ENCODE measurements at regions not wholly inside any gene's neighbourhood (a gene's known extent, or its start where the extent isn't known, plus 50 kb on each side); places are given as distances from the start of the nearest gene placed in this dataset.
"Not testable (repeated sequence)": the region's sequence is repeated elsewhere in the genome, so short reads cannot be mapped to it uniquely, and the experiment has no call there.

- DNase-seq = no peak
These were observed 131.5 kb downstream of the ZNF608 start for GRCh38 chr5:124614836-124615385.

GRCh38 chr5:124614105-124614504, 132.3 kb downstream of the ZNF608 start:
- no peak for DNase-seq

DNA sequence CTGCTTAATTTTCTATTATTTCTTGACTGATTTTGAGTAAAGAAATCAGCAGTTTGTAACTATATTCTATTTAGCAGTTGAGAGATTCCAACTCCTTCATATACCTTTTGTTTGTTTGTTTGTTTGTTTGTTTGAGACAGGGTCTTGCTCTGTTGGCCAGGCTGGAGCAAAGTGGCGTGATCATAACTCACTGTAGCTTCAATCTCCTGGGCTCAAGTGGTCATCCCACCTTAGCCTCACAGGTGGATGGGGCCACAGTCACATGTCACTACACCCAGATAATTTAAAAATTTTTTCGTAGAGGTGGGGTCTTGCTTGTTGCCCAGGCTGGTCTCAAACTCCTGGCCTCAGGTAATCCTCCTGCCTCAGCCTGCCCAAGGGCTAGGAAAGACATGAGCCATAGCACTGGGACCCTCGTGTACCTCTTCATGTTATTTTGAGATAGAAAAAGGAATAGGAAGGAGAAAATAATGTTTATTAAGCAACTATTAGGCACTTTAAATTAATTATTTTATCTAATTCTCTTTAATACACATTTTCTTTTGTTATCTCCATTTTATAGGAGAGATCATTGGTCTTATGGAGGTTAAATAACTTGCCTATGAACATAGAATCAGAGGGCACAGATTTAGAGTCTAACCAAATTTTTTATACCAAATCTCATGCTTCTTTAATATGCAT, 133.0 kb downstream of the ZNF608 start:
- DNase-seq = no peak

GRCh38 chr5:124612023-124612422, 134.4 kb downstream of the ZNF608 start:
- no peak for DNase-seq

DNA sequence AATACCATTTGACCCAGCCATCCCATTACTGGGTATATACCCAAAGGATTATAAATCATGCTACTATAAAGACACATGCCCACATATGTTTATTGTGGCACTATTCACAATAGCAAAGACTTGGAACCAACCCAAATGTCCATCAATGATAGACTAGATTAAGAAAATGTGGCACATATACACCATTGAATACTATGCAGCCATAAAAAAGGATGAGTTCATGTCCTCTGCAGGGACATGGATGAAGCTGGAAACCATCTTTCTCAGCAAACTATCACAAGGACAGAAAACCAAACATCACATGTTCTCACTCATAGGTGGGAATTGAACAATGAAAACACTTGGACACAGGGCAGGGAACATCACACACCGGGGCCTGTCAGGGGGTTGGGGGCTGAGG, 135.2 kb downstream of the ZNF608 start:
- DNase-seq = not testable (repeated sequence)

DNA sequence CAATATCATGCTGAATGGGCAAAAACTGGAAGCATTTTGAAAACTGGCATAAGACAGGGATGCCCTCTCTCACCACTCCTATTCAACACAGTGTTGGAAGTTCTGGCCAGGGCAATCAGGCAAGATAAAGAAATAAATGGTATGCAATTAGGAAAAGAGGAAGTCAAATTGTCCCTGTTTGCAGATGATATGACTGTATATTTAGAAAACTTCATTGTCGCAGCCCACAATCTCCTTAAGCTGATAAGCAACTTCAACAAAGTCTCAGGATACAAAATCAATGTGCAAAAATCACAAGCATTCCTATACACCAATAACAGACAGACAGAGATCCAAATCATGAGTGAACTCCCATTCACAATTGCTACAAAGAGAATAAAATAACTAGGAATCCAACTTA, 136.8 kb downstream of the ZNF608 start:
- not testable (repeated sequence) for DNase-seq

DNA sequence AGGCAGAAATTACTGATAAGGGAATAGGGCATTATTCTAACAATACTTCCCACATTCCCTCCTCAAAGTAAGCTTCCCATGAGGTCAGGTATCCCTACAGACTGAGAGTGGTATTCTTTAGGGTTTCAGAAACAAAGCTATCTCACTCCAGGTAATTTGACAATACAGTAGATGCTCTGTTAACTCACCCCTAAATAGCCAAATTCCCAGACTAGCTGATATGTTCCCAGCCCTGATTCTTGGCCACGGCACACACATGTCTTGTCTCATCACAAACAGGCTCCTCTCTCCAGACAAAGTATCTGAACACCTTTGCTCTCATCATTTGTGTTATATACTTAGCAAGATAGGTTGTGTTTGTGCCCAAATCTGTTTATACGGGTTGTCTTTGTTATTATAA, 139.9 kb downstream of the ZNF608 start:
- no peak for DNase-seq

GRCh38 chr5:124606093-124606492, 140.3 kb downstream of the ZNF608 start:
- DNase-seq = no peak

- DNase-seq = no peak
These were observed 140.9 kb downstream of the ZNF608 start for GRCh38 chr5:124605541-124605940.

DNA sequence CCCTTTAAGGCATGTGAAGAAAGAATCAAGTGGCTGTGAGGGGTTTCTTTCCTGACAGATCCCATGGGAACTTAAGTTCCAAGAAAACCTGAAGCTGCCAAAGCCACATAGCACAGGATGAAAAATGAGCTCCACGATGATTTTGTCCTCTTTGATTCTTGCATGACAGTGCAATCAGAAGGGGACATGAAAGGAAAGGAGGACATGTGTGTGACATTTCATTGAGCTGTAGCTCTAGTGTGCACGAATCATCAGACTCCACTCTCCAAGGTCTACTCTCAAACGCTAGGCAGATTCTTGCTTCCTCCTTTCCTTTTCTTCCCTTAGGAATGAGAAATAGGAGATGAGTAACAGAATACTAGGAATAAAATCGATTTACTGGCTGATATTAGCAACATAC, 142.0 kb downstream of the ZNF608 start:
- no peak for DNase-seq

- DNase-seq = no peak
These were observed 143.4 kb downstream of the ZNF608 start for GRCh38 chr5:124602925-124603650.

DNA sequence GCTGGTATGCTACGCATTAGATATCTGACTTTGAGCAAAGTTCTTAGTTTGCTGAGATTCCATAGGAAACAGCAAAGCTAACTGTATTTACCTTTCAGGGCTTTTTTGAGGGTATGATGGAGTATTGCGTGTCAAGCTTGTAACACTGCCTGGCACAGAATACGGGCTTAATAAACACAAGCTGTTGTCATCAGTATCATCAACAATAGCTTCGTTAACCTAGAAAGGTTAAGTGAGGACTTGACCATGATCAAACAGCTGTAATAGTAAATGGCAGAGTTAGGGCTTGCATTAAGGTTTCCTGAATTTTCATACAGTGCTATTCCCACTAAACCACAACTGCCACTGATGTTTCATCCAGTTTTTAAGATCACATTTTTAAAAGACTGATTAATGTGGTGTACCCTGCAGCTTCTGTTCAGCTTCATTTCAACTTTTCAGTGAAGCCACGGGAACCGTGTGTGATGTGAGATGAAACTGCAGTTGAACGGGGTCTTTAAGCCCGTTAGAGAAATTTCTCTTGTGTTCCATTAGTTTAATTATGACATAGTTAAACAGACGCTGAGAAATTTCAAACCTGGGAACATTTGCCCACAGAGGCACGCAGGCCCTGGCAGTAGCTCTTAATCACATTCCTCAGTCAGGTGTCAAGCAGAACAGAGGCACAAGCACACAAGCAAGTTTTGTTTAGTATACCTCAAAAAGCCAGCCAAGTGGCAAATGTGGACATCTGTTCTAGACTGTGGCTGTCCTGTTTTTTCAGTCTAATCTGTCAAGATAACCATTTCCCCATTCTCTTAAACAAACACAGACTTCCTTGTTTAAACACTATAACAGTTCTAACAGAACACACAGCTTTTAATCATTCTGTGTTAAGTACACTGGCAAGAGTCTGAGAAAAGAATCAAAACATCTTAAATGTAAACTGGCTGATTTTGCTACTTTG, 147.1 kb downstream of the ZNF608 start:
- DNase-seq = peak; percentile 16

- no peak for DNase-seq
These were observed 149.6 kb downstream of the ZNF608 start for GRCh38 chr5:124596595-124597421.

GRCh38 chr5:124593952-124594351, 152.5 kb downstream of the ZNF608 start:
- DNase-seq = no peak

GRCh38 chr5:124592891-124593290, 153.5 kb downstream of the ZNF608 start:
- no peak for DNase-seq

GRCh38 chr5:124591583-124591982, 154.9 kb downstream of the ZNF608 start:
- no peak for DNase-seq

DNA sequence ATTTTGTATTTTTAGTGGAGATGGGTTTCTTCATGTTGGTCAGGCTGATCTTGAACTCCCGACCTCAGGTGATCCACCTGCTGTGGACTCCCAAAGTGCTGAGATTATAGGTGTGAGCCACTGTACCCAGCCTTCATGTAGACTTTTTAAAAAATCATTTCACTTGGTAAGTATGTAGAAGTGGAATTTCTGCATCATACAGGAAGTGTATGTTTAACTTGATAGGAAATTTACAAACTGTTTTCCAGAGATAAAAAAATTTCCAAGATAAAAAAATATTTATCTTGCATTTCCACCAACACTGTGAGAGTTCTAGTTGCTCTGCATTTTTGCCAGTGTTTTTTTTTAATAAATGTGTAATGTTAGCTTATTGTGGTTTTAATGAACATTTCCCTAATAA, 155.8 kb downstream of the ZNF608 start:
- no peak for DNase-seq

DNA sequence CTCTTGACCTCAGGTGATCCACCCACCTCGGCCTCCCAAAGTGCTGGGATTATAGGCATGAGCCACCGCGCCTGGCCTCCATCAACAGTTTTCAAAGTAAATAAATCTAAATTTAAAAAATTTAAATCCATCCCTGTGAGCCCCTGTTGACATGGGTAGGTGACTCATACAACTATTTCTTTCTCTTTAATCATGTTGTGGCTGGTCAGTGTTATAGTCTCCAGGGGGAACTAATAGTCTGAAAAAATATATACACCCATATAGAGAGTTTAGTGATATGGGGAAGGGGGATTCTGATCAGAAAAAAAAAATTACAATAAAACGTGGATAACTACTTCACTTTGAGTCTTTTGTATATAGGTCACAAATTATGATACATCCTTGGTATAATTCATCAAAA, 159.2 kb downstream of the ZNF608 start:
- no peak for DNase-seq

GRCh38 chr5:124584991-124585715, 161.3 kb downstream of the ZNF608 start:
- DNase-seq = no peak

- no peak for DNase-seq
These were observed 162.7 kb downstream of the ZNF608 start for GRCh38 chr5:124583469-124584350.

DNA sequence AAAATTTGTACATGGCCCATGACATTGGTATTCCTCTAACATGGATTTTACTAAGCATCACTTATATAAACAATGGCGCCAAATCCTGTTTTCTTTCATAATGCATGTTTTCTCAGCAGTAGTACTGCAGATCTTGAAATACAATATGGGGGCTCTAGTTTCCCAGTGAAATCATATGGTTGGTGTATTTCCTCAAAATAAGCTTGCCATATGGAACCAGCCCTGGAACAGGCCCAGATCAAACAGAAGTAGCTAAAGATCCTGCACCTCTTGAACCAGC, 163.9 kb downstream of the ZNF608 start:
- DNase-seq = no peak

Measured in CD4-positive, alpha-beta T cell treated with Interferon gamma for 1 hour (primary cell).